ENCODE measurements at regions not wholly inside any gene's neighbourhood (a gene's known extent, or its start where the extent isn't known, plus 50 kb on each side); places are given as distances from the start of the nearest gene placed in this dataset.

- Histone ChIP-seq H3F3A (ENCODE audit: control insufficient read depth, insufficient read depth) (no peaks in the 10 kb centered on the region), H3K27ac (ENCODE audit: low read depth, low read length) (no peak overlapping the region), H3K36me3 (ENCODE audit: control insufficient read depth, low read length) (no peaks in the 10 kb centered on the region), H3K79me2 (ENCODE audit: control insufficient read depth, low read length) (no peaks in the 10 kb centered on the region), H3K4me1 (ENCODE audit: control insufficient read depth, low read length) (peaks cover 4% of the 10 kb centered on the region), H4K20me1 (ENCODE audit: control insufficient read depth, insufficient read depth, low read depth, low read length) (no peaks in the 10 kb centered on the region), H3K9me3 (ENCODE audit: control insufficient read depth, insufficient read depth, low read length) (no peaks in the 10 kb centered on the region), H3K4me2 (ENCODE audit: low read length) (no peak overlapping the region), H3K27me3 (ENCODE audit: control insufficient read depth, low read length) (peaks cover 3% of the 10 kb centered on the region; the same call in 1 of the 2 replicates), H3K9me2 (replicated peaks; ENCODE audit: control insufficient read depth, low read length) (no peaks in the 10 kb centered on the region), H3K4me3 (ENCODE audit: low read length) (no peak overlapping the region)
- TF ChIP-seq EZH2phosphoT487 (IDR thresholded peaks at IDR 0.05; ENCODE audit: borderline replicate concordance, low read length) = no peak
- TF ChIP-seq, protein P1, sequence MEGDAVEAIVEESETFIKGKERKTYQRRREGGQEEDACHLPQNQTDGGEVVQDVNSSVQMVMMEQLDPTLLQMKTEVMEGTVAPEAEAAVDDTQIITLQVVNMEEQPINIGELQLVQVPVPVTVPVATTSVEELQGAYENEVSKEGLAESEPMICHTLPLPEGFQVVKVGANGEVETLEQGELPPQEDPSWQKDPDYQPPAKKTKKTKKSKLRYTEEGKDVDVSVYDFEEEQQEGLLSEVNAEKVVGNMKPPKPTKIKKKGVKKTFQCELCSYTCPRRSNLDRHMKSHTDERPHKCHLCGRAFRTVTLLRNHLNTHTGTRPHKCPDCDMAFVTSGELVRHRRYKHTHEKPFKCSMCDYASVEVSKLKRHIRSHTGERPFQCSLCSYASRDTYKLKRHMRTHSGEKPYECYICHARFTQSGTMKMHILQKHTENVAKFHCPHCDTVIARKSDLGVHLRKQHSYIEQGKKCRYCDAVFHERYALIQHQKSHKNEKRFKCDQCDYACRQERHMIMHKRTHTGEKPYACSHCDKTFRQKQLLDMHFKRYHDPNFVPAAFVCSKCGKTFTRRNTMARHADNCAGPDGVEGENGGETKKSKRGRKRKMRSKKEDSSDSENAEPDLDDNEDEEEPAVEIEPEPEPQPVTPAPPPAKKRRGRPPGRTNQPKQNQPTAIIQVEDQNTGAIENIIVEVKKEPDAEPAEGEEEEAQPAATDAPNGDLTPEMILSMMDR (IDR thresholded peaks at IDR 0.05; ENCODE audit: low read depth, low read length, poor library complexity, severe bottlenecking) = no peak
These were observed 155.4 kb upstream of the ANKH start for GRCh38 chr5:15026944-15027343.

DNA sequence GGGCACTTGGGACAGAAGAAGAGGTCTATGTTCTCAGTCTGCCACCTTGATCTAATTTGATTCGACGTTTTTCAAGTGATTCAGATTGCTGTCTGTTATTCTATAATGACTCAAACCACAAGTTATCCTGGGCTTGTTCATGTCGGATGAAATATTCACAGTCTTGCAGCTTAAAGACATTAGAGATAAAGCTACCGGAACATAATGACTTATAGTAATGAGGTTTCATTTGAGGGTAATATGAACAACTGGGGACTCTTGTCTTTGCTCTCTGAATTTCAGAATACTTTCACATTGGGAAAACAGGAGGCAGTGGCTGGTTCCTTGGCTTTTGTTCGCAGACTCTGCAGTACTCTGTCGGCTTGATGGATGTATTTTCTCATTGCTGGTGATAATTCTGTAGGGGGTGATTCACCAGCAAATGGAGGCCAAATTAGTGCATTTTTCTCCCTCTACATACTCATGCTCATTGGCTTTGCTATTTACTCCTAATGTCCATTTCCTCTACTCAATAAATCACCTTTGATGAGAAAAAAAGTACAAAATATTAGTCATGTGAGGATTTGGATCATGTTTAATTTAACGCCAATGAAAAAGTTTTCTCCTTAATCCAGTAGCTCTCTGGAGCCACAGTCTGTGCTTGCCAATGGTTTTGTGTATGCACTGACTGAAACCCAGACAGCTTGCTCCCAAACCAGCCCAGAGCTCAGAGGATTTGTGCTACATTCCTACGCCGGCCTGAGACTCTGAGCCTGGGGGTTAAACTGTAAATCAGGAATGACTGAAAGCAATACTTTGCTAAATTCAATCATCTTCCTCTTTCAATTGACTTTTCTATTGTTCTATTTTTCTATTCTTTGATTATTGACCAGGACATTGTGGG, 154.7 kb upstream of the ANKH start:
- no peak overlapping the region for H3K4me3 ChIP-seq (ENCODE audit: low read length)
- H3K27me3 ChIP-seq (ENCODE audit: control insufficient read depth, low read length) = peaks cover 3% of the 10 kb centered on the region; the same call in 1 of the 2 replicates

DNA sequence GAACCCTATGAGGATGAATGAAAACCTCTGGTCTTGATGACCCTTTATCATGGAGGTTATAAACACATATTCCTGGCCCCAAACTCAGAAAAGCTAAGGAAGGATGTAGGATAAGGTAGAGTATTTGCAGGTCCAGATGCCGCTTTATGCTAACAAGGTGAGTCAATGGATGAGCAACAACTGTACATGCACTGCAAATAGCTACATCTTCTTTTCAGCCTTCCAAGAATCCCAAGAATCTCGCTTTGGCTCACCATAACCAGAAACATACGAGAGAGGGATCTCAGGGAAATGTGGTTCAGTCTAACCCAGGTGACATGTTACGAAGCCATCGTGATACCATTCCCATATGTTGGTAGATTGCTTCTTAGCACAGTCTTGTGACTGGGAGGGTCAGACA, 152.3 kb upstream of the ANKH start:
- no peaks in the 10 kb centered on the region for H3K79me2 ChIP-seq (ENCODE audit: control insufficient read depth, low read length)
- H3K9me3 ChIP-seq (ENCODE audit: control insufficient read depth, insufficient read depth, low read length) = no peaks in the 10 kb centered on the region
- TF ChIP-seq EZH2phosphoT487 (IDR thresholded peaks at IDR 0.05; ENCODE audit: borderline replicate concordance, low read length) = no peak
- TF ChIP-seq, protein P1 (IDR thresholded peaks at IDR 0.05; ENCODE audit: low read depth, low read length, poor library complexity, severe bottlenecking) = no peak
- H4K20me1 ChIP-seq (ENCODE audit: control insufficient read depth, insufficient read depth, low read depth, low read length) = no peaks in the 10 kb centered on the region
- H3K4me1 ChIP-seq (ENCODE audit: control insufficient read depth, low read length) = no peaks in the 10 kb centered on the region
- H3K4me2 ChIP-seq (ENCODE audit: low read length) = no peak overlapping the region
- H3K9me2 ChIP-seq (replicated peaks; ENCODE audit: control insufficient read depth, low read length) = no peaks in the 10 kb centered on the region
- no peak overlapping the region for H3K27ac ChIP-seq (ENCODE audit: low read depth, low read length)
- no peaks in the 10 kb centered on the region for H3K36me3 ChIP-seq (ENCODE audit: control insufficient read depth, low read length)
- no peaks in the 10 kb centered on the region for H3F3A ChIP-seq (ENCODE audit: control insufficient read depth, insufficient read depth)
- H3K27me3 ChIP-seq (ENCODE audit: control insufficient read depth, low read length) = peaks cover 5% of the 10 kb centered on the region; the same call in 1 of the 2 replicates
- H3K4me3 ChIP-seq (ENCODE audit: low read length) = no peak overlapping the region

More for the DNA sequence above, 154.7 kb upstream of the ANKH start:
- no peaks in the 10 kb centered on the region for H3K79me2 ChIP-seq (ENCODE audit: control insufficient read depth, low read length)
- TF ChIP-seq EZH2phosphoT487 (IDR thresholded peaks at IDR 0.05; ENCODE audit: borderline replicate concordance, low read length) = no peak
- TF ChIP-seq, protein P1 (IDR thresholded peaks at IDR 0.05; ENCODE audit: low read depth, low read length, poor library complexity, severe bottlenecking) = no peak
- no peak overlapping the region for H3K27ac ChIP-seq (ENCODE audit: low read depth, low read length)
- H3K4me1 ChIP-seq (ENCODE audit: control insufficient read depth, low read length) = peaks cover 4% of the 10 kb centered on the region
- H4K20me1 ChIP-seq (ENCODE audit: control insufficient read depth, insufficient read depth, low read depth, low read length) = no peaks in the 10 kb centered on the region
- H3K9me3 ChIP-seq (ENCODE audit: control insufficient read depth, insufficient read depth, low read length) = no peaks in the 10 kb centered on the region
- no peaks in the 10 kb centered on the region for H3K9me2 ChIP-seq (replicated peaks; ENCODE audit: control insufficient read depth, low read length)
- H3K36me3 ChIP-seq (ENCODE audit: control insufficient read depth, low read length) = no peaks in the 10 kb centered on the region
- no peak overlapping the region for H3K4me2 ChIP-seq (ENCODE audit: low read length)
- no peaks in the 10 kb centered on the region for H3F3A ChIP-seq (ENCODE audit: control insufficient read depth, insufficient read depth)

Data from DOHH2 (cell line).